ENCODE measurements at regions not wholly inside any gene's neighbourhood (a gene's known extent, or its start where the extent isn't known, plus 50 kb on each side); places are given as distances from the start of the nearest gene placed in this dataset.

DNA sequence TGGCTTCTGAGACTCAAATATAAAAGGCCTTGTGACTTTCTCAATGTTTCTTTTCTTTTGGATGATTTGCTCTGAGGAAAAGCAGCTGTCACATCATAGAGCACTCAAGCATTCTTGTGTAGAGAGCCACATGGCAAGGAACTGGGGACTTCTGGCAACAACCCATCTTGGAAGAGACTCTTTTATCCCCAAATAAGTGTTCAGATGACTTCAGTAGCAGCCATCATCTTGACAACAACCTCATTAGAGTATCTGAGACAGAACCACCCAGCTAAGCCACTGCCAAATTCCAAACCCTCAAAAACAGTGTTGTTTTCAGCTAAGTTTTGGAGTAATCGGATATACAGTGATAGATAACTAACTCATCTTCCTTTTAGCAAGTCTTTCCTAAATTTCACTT lies 1431.7 kb upstream of the IGFBP7 start:
- no peak overlapping the region for H3K56ac ChIP-seq (ENCODE audit: insufficient read length, low read depth, low read length)
- H3K4ac ChIP-seq (ENCODE audit: low read depth, low read length): no peak overlapping the region
- no peak overlapping the region for H3T11ph ChIP-seq (ENCODE audit: low read length)
- no peaks in the 10 kb centered on the region for H3K27me3 ChIP-seq (ENCODE audit: insufficient read depth, low read length)
- no peak for DNase-seq
- H2BK15ac ChIP-seq (ENCODE audit: low read depth, low read length): no peak overlapping the region
- no peak overlapping the region for H2BK12ac ChIP-seq (ENCODE audit: insufficient read length, low read depth, low read length)
- H2BK120ac ChIP-seq (ENCODE audit: low read depth, low read length, poor library complexity, severe bottlenecking): no peak overlapping the region
- TF ChIP-seq, protein P1, sequence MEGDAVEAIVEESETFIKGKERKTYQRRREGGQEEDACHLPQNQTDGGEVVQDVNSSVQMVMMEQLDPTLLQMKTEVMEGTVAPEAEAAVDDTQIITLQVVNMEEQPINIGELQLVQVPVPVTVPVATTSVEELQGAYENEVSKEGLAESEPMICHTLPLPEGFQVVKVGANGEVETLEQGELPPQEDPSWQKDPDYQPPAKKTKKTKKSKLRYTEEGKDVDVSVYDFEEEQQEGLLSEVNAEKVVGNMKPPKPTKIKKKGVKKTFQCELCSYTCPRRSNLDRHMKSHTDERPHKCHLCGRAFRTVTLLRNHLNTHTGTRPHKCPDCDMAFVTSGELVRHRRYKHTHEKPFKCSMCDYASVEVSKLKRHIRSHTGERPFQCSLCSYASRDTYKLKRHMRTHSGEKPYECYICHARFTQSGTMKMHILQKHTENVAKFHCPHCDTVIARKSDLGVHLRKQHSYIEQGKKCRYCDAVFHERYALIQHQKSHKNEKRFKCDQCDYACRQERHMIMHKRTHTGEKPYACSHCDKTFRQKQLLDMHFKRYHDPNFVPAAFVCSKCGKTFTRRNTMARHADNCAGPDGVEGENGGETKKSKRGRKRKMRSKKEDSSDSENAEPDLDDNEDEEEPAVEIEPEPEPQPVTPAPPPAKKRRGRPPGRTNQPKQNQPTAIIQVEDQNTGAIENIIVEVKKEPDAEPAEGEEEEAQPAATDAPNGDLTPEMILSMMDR (conservative IDR thresholded peaks at IDR 0.05): no peak
- H2BK20ac ChIP-seq (ENCODE audit: low read depth, low read length, poor library complexity, severe bottlenecking): no peak overlapping the region
- H3K23me2 ChIP-seq (ENCODE audit: insufficient read length, low read depth, low read length, poor library complexity, severe bottlenecking): no peaks in the 10 kb centered on the region
- H3K9ac ChIP-seq (ENCODE audit: extremely low read depth, insufficient read length, low read length): no peak overlapping the region
- no peaks in the 10 kb centered on the region for H3K79me2 ChIP-seq (ENCODE audit: insufficient read depth, low read length)
- H3K14ac ChIP-seq (ENCODE audit: insufficient read depth, low read length): no peak overlapping the region
- H4K91ac ChIP-seq (ENCODE audit: insufficient read length, low read depth, low read length): no peak overlapping the region
- no peaks in the 10 kb centered on the region for H3K4me1 Mint-ChIP-seq
- H3K27me3 Mint-ChIP-seq (ENCODE audit: low read depth): no peaks in the 10 kb centered on the region
- H3K79me1 ChIP-seq (ENCODE audit: insufficient read depth, low read depth, low read length, poor library complexity, severe bottlenecking): no peaks in the 10 kb centered on the region
- H3K4me3 Mint-ChIP-seq: no peak overlapping the region
- H3K27ac ChIP-seq (ENCODE audit: insufficient read length, low read depth, low read length): no peak overlapping the region
- no peak overlapping the region for H3K4me2 ChIP-seq (ENCODE audit: insufficient read depth, insufficient read length, low read length)
- no peak overlapping the region for H4K5ac ChIP-seq (ENCODE audit: insufficient read length, low read depth, low read length)
- no peak overlapping the region for H2AK5ac ChIP-seq (ENCODE audit: insufficient read length, low read length)
- H3K27ac Mint-ChIP-seq: no peak overlapping the region
- H2BK5ac ChIP-seq (ENCODE audit: insufficient read length, low read length): no peak overlapping the region
- H2AFZ ChIP-seq (ENCODE audit: low read length): no peak overlapping the region
- no peaks in the 10 kb centered on the region for H4K20me1 ChIP-seq (ENCODE audit: control insufficient read depth, insufficient read depth, insufficient read length)
- no CpG with 5 or more reads among the region's 1 CpG for WGBS (ENCODE audit: extremely low coverage, insufficient read length, low lambda C conversion rate)
- H4K8ac ChIP-seq (replicated peaks; ENCODE audit: insufficient read length, low read depth, low read length): no peak overlapping the region
- no peaks in the 10 kb centered on the region for H3K4me1 ChIP-seq (ENCODE audit: insufficient read depth, low read length)
- peaks cover 0 to 4% of the 10 kb centered on the region in 2 experiments; a peak in 3 of 5 replicates for H3K9me3 Mint-ChIP-seq
- peaks cover 0 to 1% (median 0%) of the 10 kb centered on the region in 3 experiments; a peak in 2 of 7 replicates for H3K36me3 Mint-ChIP-seq (ENCODE audit: insufficient read depth in 1 of 3, low read depth in 3 of 3)
- H3K23ac ChIP-seq (ENCODE audit: insufficient read length, low read depth, low read length): no peak overlapping the region
- no peak overlapping the region for H3K18ac ChIP-seq (ENCODE audit: insufficient read length, low read depth, low read length)
- H3K9me3 ChIP-seq (ENCODE audit: control insufficient read depth, low read depth, low read length): no peaks in the 10 kb centered on the region
